ENCODE measurements at regions not wholly inside any gene's neighbourhood (a gene's known extent, or its start where the extent isn't known, plus 50 kb on each side); places are given as distances from the start of the nearest gene placed in this dataset.
A peak's percentile ranks its signal among the peaks of the same experiment; 100 is the strongest.

DNA sequence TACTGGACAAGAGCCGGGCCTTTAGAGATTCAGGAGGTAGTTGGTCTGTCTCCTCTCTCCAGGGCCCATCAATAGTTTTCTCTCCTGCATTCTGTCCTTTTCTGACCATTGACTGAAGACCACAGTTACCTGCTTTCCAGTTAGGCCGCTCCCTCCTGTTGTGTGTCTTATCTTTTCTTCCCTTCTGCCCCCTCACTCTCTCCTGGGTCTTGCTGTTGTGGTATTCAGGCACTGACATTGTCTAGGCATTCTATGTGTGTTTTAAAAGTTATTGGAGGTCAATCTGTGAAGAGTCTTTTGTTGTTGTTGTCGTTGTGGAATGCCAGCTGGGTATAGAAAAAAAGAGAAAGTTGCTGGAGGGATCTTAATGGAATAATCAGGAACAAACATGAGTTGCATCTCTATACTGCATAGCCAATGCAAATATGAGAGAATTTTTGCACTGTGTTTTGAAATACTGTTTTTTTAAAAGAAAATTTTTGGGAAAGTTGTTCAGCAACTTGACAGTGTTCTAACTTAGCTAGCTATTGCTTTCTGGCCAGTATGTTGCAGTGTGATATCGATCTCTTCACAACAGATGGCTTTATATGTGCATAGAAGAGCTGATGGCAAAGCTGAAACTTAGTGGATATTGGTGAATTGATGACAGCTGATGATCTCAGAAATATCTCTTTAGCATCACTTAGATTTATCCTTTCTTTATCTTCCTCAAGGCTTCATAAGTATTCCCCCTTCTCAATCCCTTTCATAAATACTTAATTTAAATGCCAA lies 240.7 kb downstream of the C4orf33 start:
- DNase-seq (ENCODE audit: low spot score), result no peak
- CTCF ChIA-PET, result no interaction called here
- no peak overlapping the region for H3K27ac ChIP-seq
- POLR2A ChIA-PET (ENCODE audit: low non-redundant PET), result no interaction called here
- TF ChIP-seq, protein P1, sequence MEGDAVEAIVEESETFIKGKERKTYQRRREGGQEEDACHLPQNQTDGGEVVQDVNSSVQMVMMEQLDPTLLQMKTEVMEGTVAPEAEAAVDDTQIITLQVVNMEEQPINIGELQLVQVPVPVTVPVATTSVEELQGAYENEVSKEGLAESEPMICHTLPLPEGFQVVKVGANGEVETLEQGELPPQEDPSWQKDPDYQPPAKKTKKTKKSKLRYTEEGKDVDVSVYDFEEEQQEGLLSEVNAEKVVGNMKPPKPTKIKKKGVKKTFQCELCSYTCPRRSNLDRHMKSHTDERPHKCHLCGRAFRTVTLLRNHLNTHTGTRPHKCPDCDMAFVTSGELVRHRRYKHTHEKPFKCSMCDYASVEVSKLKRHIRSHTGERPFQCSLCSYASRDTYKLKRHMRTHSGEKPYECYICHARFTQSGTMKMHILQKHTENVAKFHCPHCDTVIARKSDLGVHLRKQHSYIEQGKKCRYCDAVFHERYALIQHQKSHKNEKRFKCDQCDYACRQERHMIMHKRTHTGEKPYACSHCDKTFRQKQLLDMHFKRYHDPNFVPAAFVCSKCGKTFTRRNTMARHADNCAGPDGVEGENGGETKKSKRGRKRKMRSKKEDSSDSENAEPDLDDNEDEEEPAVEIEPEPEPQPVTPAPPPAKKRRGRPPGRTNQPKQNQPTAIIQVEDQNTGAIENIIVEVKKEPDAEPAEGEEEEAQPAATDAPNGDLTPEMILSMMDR (conservative IDR thresholded peaks at IDR 0.05; ENCODE audit: low read depth), result no peak

DNA sequence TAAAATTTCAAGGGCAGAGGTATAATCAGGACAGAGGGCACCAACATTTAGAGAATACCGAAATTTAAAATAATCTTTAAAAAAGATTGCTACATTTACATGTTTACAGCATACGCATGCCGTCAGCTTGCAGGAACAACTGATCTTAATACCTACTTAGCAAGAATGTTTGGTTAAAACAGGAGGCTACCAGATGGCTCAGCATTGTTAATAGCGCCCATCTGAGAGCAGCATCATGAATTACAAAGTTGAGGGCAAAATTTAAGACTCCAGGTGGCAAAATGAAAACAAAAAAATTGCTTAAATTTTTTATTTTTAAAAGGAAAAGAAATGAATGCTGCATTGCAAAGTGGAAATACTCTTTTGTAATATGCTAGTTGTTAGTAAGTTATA lies 241.3 kb downstream of the C4orf33 start:
- POLR2A ChIA-PET (ENCODE audit: low non-redundant PET), result no interaction called here
- CTCF ChIA-PET, result no interaction called here
- no peak overlapping the region for H3K27ac ChIP-seq
- DNase-seq (ENCODE audit: low spot score), result no peak
- TF ChIP-seq, protein P1 (conservative IDR thresholded peaks at IDR 0.05; ENCODE audit: low read depth), result no peak

DNA sequence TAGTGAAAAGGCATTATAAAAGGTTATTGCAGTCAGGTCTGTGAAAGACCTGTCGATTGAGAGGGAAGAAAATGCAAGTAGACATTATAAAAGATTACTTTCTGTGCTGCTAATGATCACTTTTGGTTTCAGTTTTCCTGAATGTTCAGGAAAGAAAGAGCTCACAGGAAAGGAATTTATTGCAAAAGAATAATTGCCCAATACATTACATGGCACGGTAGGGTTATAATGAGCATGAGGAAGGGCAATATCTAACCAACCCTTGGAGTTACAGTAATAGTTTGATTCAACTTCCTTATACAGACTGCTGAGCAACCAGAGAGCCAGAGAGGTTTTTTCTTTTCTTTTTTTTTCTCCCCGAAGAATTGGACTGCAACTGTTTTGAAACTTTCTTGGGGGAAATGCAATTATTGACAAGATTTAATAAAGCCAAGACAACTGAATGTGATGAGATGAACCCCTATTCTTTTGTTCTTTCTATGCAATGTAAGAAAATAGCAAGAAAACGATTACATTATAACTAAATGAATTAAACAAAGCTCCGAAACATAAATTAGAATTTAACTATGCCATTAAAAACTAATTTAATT lies 247.0 kb downstream of the C4orf33 start:
- peak; percentile 76 for DNase-seq (ENCODE audit: low spot score)
- CTCF ChIA-PET, result interaction anchor here (0.5 to 1.0 kb wide), 5 partner anchors 16 to 1753 kb away, joined by 3 to 5 read pairs (median 4); no protein-coding TSS in a partner anchor
- no peak overlapping the region for H3K27ac ChIP-seq
- POLR2A ChIA-PET (ENCODE audit: low non-redundant PET), result no interaction called here
- TF ChIP-seq, protein P1 (conservative IDR thresholded peaks at IDR 0.05; ENCODE audit: low read depth), result no peak

DNA sequence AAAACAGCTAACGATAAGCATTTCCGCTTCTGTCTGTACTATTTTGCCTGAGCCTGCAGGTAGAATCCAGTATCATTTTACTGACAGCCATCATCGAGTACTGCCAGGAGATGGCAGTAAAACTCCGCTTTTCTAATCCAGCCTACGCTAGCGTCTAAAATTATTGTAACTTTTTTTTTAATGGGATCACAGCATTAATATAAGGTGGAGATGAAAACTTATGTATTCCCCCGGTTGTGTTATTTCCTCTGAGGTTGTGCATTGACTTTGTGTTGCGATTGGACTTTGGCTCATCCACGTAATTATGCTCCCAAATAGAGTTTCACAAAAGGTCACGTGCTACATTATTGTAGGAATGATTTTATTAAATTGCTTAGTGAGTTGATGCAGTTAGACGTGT lies 248.1 kb downstream of the C4orf33 start:
- peak; percentile 53 for DNase-seq (ENCODE audit: low spot score)
- no peak overlapping the region for H3K27ac ChIP-seq
- CTCF ChIA-PET, result interaction anchor here (1.0 to 1.2 kb wide), 2 partner anchors 14 to 18 kb away, joined by 3 to 5 read pairs; no protein-coding TSS in a partner anchor
- TF ChIP-seq, protein P1 (conservative IDR thresholded peaks at IDR 0.05; ENCODE audit: low read depth), result peak; percentile 69
- POLR2A ChIA-PET (ENCODE audit: low non-redundant PET), result no interaction called here

DNA sequence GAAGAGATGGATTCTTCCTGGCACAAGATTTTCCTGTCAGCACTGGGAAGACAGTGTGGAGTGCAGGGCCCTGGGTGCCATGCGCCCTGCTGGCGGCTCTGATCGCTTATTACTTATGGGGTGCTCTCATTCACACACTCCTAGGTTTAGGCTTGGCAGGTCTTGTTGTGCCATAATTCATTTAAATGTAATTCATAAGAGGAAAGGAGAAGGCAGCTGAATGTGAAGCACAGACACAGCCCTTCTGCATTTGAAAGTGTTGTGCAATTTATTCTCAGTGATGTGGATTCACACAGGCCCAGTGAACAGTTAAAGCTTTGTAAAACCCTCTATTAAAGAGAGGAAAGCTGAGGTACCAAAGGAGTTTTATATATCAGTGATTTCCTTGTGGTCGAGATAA lies 249.7 kb downstream of the C4orf33 start:
- TF ChIP-seq, protein P1 (conservative IDR thresholded peaks at IDR 0.05; ENCODE audit: low read depth), result no peak
- H3K27ac ChIP-seq, result no peak overlapping the region
- no peak for DNase-seq (ENCODE audit: low spot score)
- CTCF ChIA-PET, result no interaction called here
- POLR2A ChIA-PET (ENCODE audit: low non-redundant PET), result no interaction called here

DNA sequence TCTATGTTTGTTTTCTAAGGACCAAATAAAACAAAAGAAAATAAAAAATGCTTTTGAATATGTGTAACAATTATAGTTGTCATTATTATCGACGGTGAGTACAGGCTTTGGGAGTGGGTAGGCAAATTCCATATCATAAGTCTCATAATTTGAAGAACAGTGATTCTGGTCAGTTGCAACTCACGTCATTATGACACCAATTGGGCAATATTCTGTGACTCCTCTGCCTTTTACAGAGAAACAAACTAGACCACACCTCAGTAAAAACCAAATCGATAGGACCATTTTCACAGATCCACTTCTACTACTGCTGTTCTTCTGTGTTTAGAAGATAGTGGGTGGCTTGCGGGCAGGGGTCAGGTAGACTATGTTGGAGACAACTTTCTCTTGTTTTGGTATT lies 250.1 kb downstream of the C4orf33 start:
- ChIA-PET CTCF (no interaction called here), POLR2A (ENCODE audit: low non-redundant PET) (no interaction called here)
- DNase-seq (ENCODE audit: low spot score), result no peak
- no peak overlapping the region for H3K27ac ChIP-seq
- TF ChIP-seq, protein P1 (conservative IDR thresholded peaks at IDR 0.05; ENCODE audit: low read depth), result no peak
